OCI-M2 (cell line): ENCODE measurements at regions not wholly inside any gene's neighbourhood (a gene's known extent, or its start where the extent isn't known, plus 50 kb on each side); places are given as distances from the start of the nearest gene placed in this dataset.
"Not testable (repeated sequence)": the region's sequence is repeated elsewhere in the genome, so short reads cannot be mapped to it uniquely, and the experiment has no call there.

ENCODE experiments used
- DNase-seq: peaks from one replicate; lab custom pipeline; 2025; ENCODE audit not compliant: unreplicated experiment; lab: John Stamatoyannopoulos, UW

GRCh38 chr3:127420829-127421228 is 133.0 kb upstream of the PRR20G start:
- DNase-seq = no peak

- no peak for DNase-seq
Observed at GRCh38 chr3:127419641-127420553, 132.1 kb upstream of the PRR20G start.

- DNase-seq = no peak
Observed at GRCh38 chr3:127419182-127419581, 131.3 kb upstream of the PRR20G start.

GRCh38 chr3:127418560-127419147 is 130.8 kb upstream of the PRR20G start:
- DNase-seq = no peak

- DNase-seq = no peak
Observed at GRCh38 chr3:127417709-127418559, 130.1 kb upstream of the PRR20G start.

GRCh38 chr3:127413871-127414270 is 126.0 kb upstream of the PRR20G start:
- DNase-seq = no peak

- no peak for DNase-seq
Observed at GRCh38 chr3:127413318-127413673, 125.5 kb upstream of the PRR20G start.

GRCh38 chr3:127412578-127413317 is 124.9 kb upstream of the PRR20G start:
- no peak for DNase-seq

GRCh38 chr3:127411875-127412274 is 124.0 kb upstream of the PRR20G start:
- not testable (repeated sequence) for DNase-seq

GRCh38 chr3:127411083-127411727 is 123.4 kb upstream of the PRR20G start:
- peak; percentile 1 for DNase-seq

GRCh38 chr3:127410678-127411077 is 122.8 kb upstream of the PRR20G start:
- DNase-seq = no peak

- DNase-seq = no peak
Observed at GRCh38 chr3:127410137-127410488, 122.3 kb upstream of the PRR20G start.

GRCh38 chr3:127409421-127410136 is 121.7 kb upstream of the PRR20G start:
- DNase-seq = no peak

GRCh38 chr3:127408684-127409420 is 121.0 kb upstream of the PRR20G start:
- no peak for DNase-seq

GRCh38 chr3:127408022-127408683 is 120.3 kb upstream of the PRR20G start:
- DNase-seq = no peak

GRCh38 chr3:127407026-127407939 is 119.4 kb upstream of the PRR20G start:
- DNase-seq = no peak

GRCh38 chr3:127406309-127407025 is 118.6 kb upstream of the PRR20G start:
- no peak for DNase-seq
